Neural cell (in vitro differentiated cells): ENCODE measurements at regions not wholly inside any gene's neighbourhood (a gene's known extent, or its start where the extent isn't known, plus 50 kb on each side); places are given as distances from the start of the nearest gene placed in this dataset.

Experiments
- H2AFZ ChIP-seq: fragments of 200-600, 300-800 bp; sonication (generic), shearing (Covaris generic); 2 replicates; pipeline ENCODE4 v1.6.0; 2014; ENCODE audit warnings: low read depth, mild to moderate bottlenecking, antibody characterized with exemption, low read length, moderate library complexity
- H3F3A ChIP-seq: fragments of 200-600 bp; shearing (Covaris generic); 2 replicates; pipeline ENCODE4 v1.6.1; 2016; ENCODE audit warnings: mild to moderate bottlenecking, moderate library complexity, mixed read lengths, antibody characterized with exemption, low read length; ENCODE audit not compliant: insufficient read depth, poor library complexity, severe bottlenecking
- H3K27ac ChIP-seq: fragments of 200-600, 300-800 bp; sonication (generic), shearing (Covaris generic); 2 replicates; pipeline ENCODE4 v1.5.1; 2014; ENCODE audit warnings: mild to moderate bottlenecking, low read length, moderate library complexity
- H3K27me3 ChIP-seq: fragments of 300-800, 200-600 bp; sonication (generic), shearing (Covaris generic); 2 replicates; pipeline ENCODE4 v1.6.0; 2014; ENCODE audit warnings: mild to moderate bottlenecking, low read depth, low read length, moderate library complexity; ENCODE audit not compliant: insufficient read depth
- H3K36me3 ChIP-seq: fragments of 300-800, 200-600 bp; sonication (generic), shearing (Covaris generic); 2 replicates; pipeline ENCODE4 v1.5.1; 2014; ENCODE audit warnings: mild to moderate bottlenecking, antibody characterized with exemption, low read length, moderate library complexity; ENCODE audit not compliant: insufficient read depth
- H3K4me2 ChIP-seq: fragments of 300-800, 200-600 bp; sonication (generic), shearing (Covaris generic); 2 replicates; pipeline ENCODE4 v1.6.0; 2014; ENCODE audit warnings: mild to moderate bottlenecking, low read length
- H3K4me3 ChIP-seq: fragments of 300-800, 200-600 bp; sonication (generic), shearing (Covaris generic); 2 replicates; pipeline ENCODE4 v1.5.1; 2014; ENCODE audit warnings: mild to moderate bottlenecking, low read length, moderate library complexity
- H3K79me2 ChIP-seq: fragments of 200-600 bp; shearing (Covaris generic); replicated peaks from 2 replicates; pipeline ENCODE4 v1.6.0; 2014; ENCODE audit warnings: mild to moderate bottlenecking, low read length, moderate library complexity; ENCODE audit not compliant: insufficient read depth
- H3K9ac ChIP-seq: fragments of 300-800, 200-600 bp; sonication (generic), shearing (Covaris generic); 2 replicates; pipeline ENCODE4 v1.6.1; 2016; ENCODE audit warnings: mild to moderate bottlenecking, low read length, mixed read lengths
- H3K9me2 ChIP-seq: fragments of 200-600 bp; shearing (Covaris generic); 2 replicates; pipeline ENCODE4 v1.6.1; 2016; ENCODE audit warnings: mild to moderate bottlenecking, low read length, mixed read lengths; ENCODE audit not compliant: insufficient read depth
- H3K9me3 ChIP-seq: fragments of 200-600, 300-800 bp; sonication (generic), shearing (Covaris generic); 2 replicates; pipeline ENCODE4 v1.6.1; 2016; ENCODE audit warnings: mild to moderate bottlenecking, mixed run types, low read length, moderate library complexity, mixed read lengths
- H4K20me1 ChIP-seq: fragments of 200-600 bp; shearing (Covaris generic); 2 replicates; pipeline ENCODE4 v1.6.1; 2016; ENCODE audit warnings: mild to moderate bottlenecking, mixed run types; ENCODE audit not compliant: insufficient read depth
- CTCF ChIP-seq: fragments of 450-650 bp; IDR thresholded peaks from 2 replicates; pipeline ENCODE4 v1.5.1; 2014; ENCODE audit warnings: antibody characterized with exemption, mild to moderate bottlenecking, moderate library complexity; ENCODE audit not compliant: poor library complexity, severe bottlenecking
- EP300 ChIP-seq: fragments of 450-650 bp; conservative IDR thresholded peaks from 2 replicates; pipeline ENCODE4 v1.6.1; 2014; ENCODE audit warnings: antibody characterized with exemption, mild to moderate bottlenecking, moderate library complexity; ENCODE audit not compliant: poor library complexity, severe bottlenecking
- EZH2 ChIP-seq: fragments of 200-600, 300-800 bp; shearing (Covaris generic), sonication (generic); IDR thresholded peaks from 2 replicates; pipeline ENCODE4 v1.6.1; 2014; ENCODE audit warnings: antibody characterized with exemption, low read length, borderline replicate concordance, mild to moderate bottlenecking; ENCODE audit not compliant: insufficient read depth, poor library complexity, severe bottlenecking
- MXI1 ChIP-seq: fragments of 450-650 bp; conservative IDR thresholded peaks from 2 replicates; pipeline ENCODE4 v1.6.1; 2014; ENCODE audit warnings: antibody characterized with exemption, mild to moderate bottlenecking; ENCODE audit not compliant: poor library complexity, severe bottlenecking
- POLR2AphosphoS5 ChIP-seq: IDR thresholded peaks from 2 replicates; pipeline ENCODE4 v1.6.1; 2012
- REST ChIP-seq: IDR thresholded peaks from 2 replicates; pipeline ENCODE4 v1.6.1; 2012; ENCODE audit warnings: borderline replicate concordance
- TAF1 ChIP-seq: IDR thresholded peaks from 2 replicates; pipeline ENCODE4 v1.6.1; 2012; ENCODE audit warnings: low read depth

DNA sequence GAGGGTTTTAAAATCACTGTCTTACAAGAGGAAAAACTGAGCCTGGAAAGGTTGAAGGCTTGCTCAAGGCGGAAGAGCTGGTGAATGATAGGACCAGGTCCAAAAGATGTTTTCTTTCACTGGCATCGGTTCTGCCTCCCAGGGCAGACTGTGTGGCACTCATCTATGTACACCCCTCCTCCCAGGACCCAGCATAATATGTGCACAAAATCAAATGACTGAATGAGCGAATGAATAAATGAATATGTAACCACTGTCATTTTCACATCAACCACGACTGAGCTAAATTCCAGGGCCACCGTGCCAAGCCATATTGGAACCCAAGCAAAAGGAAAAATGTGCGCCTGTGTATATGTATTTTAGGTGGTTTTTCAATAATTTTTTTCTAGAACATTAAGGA is 99.3 kb upstream of the ZBTB40 start:
- Histone ChIP-seq H3K27ac (peak overlapping the region; percentile 95), H3F3A (peaks cover 6% of the 10 kb centered on the region), H3K36me3 (no peaks in the 10 kb centered on the region), H3K4me2 (no peak overlapping the region), H3K9me3 (no peaks in the 10 kb centered on the region), H3K79me2 (no peaks in the 10 kb centered on the region), H2AFZ (no peak overlapping the region), H3K9ac (no peak overlapping the region), H3K4me3 (peak overlapping the region; percentile 48), H4K20me1 (no peaks in the 10 kb centered on the region), H3K27me3 (no peaks in the 10 kb centered on the region), H3K9me2 (no peaks in the 10 kb centered on the region)
- TF ChIP-seq EZH2 (no peak), REST (no peak), TAF1 (no peak), MXI1 (no peak)

DNA sequence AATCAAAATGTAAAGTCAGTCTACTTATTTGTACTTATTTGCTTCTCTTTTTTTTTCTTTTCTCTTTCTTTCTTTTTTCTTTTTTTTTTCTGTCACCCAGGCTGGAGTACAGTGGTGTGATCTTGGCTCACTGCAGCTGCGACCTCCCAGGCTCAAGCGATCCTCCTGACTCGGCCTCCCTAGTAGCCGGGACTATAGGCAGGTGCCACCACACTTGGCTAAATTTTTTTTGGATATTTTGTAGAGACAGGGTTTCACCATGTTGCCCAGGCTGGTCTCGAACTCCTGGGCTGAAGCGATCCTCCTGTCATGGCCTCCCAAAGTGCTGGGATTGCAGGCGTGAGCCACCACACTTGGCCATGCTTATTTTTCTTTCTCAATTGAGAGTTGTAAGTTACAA is 98.8 kb upstream of the ZBTB40 start:
- Histone ChIP-seq H3K9me2 (no peaks in the 10 kb centered on the region), H3K9me3 (no peaks in the 10 kb centered on the region), H3K4me3 (no peak overlapping the region), H4K20me1 (no peaks in the 10 kb centered on the region), H3K27me3 (no peaks in the 10 kb centered on the region), H3K27ac (no peak overlapping the region), H3K79me2 (no peaks in the 10 kb centered on the region), H3K36me3 (no peaks in the 10 kb centered on the region), H3K4me2 (no peak overlapping the region), H2AFZ (no peak overlapping the region), H3K9ac (no peak overlapping the region), H3F3A (peaks cover 6% of the 10 kb centered on the region)
- TF ChIP-seq POLR2AphosphoS5, result no peak
- TF ChIP-seq EP300, result no peak
- no peak for TF ChIP-seq TAF1
- no peak for TF ChIP-seq EZH2
- no peak for TF ChIP-seq MXI1
- TF ChIP-seq REST, result no peak
- no peak for TF ChIP-seq CTCF
